HG03095 (cell line): ENCODE measurements at regions not wholly inside any gene's neighbourhood (a gene's known extent, or its start where the extent isn't known, plus 50 kb on each side); places are given as distances from the start of the nearest gene placed in this dataset.
"Not testable (repeated sequence)": the region's sequence is repeated elsewhere in the genome, so short reads cannot be mapped to it uniquely, and the experiment has no call there.

Experiments
- ATAC-seq: cut with Tn5 transposase; IDR thresholded peaks from one replicate; pipeline ENCODE4 v1.9.1; 2021; ENCODE audit warnings: moderate library complexity; ENCODE audit not compliant: unreplicated experiment

DNA sequence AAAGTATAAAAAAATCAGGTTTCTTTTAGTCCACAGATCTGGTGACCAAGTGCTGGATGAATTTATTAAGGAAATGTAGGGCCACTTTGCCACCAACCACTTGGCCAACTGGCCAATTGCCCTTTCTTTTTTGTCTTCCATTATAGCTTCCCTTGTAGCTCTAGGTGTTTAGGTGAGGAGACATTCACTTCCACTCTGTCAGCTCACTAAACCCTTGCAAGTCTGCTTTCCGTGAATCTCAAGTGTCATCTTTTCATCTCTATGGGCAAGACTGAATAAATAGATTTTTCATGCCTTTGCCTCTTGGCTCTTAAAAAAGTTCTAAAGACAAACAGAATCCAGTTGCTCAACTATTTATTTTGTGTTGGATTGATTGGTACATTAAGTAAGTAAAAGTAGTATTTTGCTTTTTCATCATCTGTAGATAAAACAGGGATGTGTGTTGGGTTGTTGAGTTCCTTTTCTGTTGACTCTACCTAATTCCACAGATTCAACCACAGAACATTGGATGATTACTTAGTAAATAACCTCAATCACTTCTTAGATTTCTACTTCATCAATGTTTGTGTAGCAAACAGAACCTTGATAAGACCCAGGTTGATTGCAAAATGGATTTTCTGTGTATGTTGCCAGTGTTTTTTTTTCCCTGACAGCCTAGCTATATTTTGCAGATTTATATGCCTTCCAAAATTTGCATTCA, 68.1 kb upstream of the GRXCR1 start:
- no peak for ATAC-seq

DNA sequence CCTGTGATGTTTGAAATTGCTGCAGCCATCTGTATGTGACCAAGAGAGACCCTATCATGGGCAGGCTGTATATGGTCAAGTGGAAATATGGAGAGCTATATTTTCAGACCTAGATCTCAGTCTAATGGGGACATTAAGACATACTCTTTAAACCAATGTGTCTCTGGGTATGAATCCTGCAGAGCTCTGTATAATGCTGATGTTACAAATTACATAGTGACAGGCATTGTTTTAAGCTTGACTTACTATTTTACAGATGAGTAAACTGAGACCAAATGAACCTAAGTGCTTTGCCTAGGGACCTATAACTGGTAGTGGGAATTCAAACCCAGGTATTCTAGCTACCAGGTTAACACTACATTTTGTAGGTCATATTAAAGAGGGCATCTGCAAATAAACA, 71.3 kb upstream of the GRXCR1 start:
- ATAC-seq, result no peak

DNA sequence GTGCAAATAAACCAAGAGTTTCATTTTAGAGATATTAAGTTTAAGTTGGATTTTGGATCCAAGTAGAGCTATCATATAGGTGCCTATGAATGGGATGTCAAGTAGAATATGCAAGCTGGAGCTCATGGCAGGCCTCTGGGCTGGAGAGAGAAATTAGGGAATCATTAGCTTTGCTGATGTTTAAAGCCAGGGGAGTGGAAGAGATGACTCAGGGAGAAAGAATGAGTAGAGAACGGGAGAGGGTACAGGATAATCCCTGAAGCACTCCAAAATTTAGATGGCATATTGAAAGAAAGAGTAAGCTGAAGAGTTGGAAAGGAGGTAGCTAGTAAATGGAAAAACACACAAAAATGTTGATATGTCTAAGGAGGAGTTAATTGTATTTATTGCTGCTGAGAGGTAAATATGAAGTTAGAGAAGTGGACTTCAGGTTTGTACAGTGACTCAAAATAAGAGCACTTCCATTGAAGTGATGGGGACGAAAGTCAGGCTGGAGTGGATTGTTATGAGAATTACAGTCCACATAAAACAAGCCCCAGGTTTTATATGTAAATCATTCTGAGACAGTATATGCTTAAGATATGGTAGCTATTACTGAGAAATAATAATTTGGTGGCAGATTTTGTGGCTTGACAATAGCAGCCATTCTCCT, 72.5 kb upstream of the GRXCR1 start:
- no peak for ATAC-seq

DNA sequence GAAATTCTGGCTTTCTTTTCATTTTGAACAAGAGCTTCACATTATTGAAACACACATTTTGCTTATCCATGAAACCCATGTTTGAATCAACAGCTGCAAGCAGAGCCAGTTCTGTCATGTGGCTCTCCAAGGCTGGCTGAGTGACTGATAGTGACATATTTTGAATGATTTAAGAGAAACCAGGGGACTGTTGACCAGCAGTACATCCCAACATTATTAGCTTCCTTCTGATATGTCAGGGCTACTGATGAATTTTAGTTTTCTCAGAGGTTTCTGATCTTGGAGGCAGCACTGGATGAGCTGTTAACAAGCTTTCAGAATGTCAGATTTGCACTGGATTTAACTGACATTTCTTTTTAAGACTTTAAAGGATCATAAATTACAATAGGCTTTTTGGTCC, 74.6 kb upstream of the GRXCR1 start:
- no peak for ATAC-seq

DNA sequence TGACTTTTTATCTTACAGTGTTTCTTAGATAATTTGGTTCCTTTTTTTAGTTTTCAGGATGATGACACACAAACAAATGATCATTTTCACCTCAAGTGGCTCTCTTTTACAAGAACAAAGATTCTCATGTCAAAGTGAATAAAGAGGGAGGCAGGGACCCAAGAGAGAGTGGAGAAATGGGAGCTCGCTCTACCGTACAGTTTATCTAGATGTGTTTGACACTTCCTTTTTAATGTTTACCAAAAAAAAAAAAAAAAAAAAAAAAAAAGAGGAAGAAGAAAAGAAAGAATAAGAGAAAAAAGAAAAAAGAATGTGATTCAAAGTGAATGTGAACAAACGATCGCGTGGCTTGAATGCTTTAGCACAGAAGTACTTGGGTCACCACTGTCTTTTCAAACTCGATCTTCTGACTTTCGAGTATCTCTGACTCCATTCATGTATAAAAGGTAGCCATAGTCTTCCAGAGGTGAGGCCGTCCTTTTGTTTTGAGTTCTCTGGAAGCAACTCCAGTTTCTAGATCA, 75.6 kb upstream of the GRXCR1 start:
- no peak for ATAC-seq

DNA sequence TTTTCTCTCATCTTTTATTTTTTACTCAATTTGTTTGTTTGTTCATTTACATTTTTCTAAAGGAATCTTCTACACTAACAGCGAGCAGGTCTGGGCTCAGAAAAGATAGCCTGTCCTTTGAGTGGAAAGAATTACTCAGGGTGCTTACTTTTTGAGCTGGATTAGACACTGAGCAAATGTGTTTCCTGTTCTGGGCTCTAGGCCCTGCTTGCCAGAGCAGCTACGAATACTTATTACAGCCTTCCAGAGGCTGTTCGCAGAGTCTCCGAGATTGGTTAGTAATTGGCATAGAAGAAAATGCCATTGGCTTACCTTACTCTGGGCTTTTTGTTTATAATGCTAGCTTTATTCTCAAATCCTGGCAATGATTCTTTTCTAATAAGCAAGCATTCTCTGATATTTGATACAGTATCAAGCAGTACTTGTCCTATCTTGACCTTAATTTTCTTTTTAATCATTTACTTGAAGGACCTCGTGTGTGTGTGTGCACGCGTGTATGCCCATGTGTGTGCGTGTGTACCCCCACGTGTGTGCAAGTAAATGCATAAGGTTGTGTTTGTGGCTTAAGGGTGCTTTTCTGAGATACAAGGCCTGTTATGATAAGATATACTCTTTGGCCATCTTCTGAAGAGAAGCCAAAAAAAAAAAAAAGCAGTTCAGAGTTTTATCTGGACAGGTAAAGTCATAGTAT, 76.2 kb upstream of the GRXCR1 start:
- ATAC-seq, result no peak

DNA sequence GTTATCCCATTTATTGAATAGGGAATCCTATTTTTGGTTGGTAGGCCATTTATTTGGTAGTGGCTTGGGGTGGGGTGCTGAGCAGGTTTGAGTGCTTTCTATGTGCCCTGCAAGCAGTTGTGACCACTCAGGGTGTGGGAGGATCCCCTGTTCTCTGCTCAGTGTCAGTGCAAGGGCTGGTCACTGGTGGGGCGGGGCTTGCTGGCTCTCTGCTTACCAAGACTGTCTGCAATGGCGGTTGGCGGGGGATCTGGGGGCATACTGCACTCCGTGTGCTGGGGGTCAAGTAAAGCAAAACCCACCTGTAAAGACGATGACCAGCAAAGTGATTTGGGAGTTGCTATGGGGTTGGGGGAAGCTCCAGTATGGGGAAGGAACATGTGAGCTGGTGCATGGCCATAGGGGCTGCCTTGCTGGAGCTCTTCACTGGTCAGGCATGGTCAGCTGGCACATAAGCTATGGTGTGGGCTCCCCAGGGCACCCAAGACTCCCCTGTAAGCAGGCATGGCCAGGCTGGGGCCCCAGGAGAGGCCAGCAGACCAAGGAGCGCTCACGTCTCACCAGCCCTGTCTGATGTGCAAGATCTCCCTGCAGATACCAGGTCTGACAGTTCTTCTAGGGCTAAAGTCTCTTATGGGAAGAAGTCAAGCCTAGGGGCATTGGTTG, 83.0 kb upstream of the GRXCR1 start:
- no peak for ATAC-seq

DNA sequence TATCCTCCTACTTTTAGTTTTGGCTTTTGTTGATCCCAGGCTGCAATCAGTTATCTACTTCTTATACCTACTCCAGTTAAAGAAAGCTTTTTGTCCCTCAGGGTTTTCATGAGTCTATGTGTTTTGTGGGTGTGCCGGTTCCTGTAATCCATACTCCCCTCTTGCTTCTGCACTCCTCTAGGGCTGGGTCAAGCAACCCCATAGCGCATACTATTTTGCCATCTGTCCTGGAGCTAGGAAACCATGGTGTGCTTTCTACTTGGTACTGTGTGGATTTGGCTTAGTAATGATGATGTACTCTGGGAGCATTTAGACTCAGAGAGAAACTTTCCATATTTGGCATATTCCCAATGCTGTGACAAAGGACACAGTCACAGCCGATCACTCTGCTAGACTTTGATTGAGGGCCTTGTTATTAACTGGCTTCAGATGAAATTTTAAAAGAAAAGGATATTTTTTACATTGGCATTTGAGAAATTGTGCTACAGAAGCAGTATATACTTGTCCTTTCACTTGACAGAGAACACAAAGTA, 86.1 kb upstream of the GRXCR1 start:
- ATAC-seq, result no peak

DNA sequence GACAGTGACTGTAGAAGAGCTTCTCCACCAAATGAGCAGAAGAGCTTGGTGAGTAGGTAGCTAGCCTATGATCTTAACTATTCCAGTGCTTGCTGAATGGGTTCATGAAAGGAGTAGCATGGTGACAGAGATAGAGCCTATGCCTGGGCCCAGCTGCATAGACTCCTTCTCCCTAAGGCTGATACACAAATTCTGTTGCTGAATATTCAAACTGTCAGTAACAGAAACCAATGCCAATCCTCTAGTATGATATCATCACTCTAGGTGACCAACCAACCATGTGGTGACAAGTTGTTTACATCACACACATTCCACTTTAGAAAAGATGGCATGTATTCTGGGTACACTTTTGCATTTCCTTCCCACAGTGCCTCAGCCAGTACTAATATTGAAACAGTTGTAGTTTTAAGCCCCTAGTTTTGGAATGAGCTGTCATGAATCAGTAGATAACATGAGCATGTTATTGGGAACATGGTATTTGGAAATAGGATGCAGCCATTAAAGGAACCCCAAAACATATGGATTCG, 103.4 kb upstream of the GRXCR1 start:
- ATAC-seq, result no peak

DNA sequence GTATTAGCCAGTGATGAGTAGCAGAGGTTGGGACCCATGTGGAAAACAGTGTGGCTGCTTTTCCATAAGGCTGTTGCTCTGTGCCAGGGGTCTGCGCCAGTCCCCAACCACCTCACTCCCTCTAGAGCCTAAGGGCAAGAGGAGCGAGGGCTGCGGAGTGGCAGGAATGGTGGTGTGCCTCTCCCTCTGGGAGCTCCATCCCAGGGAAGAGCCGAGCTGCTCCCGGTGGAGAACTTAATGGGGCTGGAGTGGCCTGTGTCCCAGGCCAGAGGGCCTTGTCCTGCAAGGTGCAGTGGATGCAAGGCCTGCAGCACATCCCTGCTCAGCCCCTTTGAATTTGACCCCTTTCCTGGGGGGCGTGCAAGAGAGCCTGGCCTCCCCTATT, 105.4 kb upstream of the GRXCR1 start:
- no peak for ATAC-seq

DNA sequence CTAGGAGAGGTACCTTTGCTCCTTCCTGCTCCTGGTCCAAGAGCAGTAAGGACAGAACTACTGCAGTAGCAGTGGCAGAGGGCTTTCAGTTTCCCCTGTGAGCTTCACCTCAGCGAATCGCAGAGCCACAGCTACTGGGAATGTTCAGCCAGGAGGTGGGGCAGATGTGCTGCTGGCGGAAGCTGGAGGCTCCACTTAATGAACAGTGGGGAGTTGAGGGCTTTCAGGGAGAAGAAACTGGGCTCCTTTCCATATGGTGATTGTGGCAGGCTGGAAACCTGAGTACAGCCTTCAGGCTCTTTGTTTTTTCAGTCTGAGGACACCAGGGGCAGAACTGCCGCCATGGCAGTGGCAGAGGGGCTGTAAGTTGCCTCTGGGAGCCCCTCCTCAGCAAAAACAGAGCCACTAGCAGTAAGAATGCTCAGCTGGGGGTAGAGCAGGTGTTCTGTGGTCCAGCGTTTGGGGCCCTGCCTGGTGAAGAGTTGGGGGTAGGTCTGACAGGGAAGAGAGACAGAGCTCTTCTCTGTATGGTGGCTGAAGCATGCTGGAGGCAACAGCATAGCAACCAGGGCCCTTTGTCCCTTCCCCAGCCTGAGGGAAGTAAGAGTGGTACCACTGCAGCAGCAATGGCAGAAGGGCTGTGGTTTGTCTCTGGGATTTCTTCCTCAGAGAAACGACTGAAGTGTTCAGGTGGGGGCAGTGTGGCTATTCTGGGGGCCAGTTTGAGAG, 106.0 kb upstream of the GRXCR1 start:
- ATAC-seq, result no peak

DNA sequence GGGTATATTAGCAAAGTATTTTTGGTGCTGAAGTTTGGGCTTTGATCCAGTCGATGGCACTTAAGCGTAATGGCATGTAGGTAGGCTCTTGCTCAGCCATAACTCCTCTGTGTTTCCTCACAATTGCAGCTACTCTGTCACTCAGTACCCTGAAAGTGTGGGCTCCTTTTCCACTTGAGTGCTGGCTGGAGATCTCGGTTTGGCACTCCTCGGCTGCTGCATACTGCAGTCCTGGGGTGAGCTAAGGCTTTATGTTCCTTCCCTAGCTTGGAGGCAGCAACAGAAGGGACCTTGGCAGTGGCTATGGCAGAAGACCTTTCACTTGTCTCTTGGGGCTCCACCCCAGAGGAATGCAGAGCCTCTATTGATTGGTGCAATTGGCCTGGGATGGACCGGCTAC, 106.7 kb upstream of the GRXCR1 start:
- ATAC-seq, result no peak

DNA sequence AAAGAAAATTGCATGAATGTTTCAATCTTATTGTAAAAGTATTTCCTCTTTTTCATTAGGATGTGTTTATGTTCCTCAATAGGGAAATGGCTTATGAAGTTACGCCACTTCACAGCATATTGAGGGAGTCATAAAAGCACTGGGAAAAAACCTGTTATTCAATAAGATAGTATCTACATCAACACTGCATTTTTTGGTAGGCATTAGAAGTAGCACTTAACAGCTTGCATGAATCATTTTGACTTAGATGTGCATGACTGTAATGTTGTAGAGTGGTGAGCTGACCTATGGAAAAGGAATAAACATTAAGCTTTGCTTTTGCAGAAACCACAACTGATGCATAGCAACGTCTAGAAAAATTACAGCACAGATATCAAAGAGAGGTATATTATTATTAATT, 111.2 kb upstream of the GRXCR1 start:
- ATAC-seq, result no peak

DNA sequence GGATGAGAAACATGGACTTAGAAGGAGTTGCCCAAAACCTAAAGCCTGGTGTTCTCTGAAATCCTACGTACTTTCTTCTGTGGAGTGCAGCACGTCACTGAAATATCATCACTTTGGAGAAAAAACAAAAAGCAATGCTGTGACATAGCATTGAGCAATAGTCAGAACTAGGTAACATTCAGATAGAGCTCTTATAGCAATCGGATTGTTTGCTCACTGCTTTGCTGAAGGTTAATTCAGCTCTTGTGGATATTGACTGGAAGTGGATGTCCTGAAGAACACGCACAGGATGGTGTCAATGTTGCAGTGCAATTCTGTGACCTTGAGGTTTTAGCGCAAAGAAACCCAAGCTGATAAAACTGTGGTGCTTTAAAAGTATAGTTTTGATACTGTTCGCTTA, 114.2 kb upstream of the GRXCR1 start:
- no peak for ATAC-seq

DNA sequence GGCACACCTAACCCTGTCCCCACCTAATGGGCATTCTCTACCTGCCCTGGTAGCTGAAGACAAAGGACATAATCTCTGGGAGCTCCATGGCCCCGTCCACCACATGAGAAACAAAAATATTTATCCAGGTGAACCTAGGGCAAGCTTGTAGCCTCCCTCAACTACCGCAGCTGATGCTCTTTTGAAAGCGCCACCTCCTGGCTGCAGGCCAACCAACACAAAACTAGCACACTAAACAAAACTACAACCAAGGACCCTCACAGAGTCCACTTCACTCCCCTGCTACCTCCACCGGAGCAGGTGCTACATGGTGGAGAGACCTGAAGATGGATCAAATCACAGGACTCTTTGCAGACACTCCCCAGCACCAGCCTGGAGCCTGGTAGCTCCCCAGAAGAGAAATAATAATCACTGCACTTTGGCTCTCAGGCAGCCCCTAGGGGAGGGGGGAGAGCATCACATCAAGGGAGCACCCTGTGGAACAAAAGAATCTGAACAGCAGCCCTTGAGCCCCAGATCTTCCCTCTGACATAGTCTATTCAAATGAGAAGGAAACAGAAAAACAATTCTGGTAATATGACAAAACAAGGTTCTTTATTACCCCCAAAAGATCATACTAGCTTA, 111.3 kb upstream of the ATP8A1 start:
- no peak for ATAC-seq

DNA sequence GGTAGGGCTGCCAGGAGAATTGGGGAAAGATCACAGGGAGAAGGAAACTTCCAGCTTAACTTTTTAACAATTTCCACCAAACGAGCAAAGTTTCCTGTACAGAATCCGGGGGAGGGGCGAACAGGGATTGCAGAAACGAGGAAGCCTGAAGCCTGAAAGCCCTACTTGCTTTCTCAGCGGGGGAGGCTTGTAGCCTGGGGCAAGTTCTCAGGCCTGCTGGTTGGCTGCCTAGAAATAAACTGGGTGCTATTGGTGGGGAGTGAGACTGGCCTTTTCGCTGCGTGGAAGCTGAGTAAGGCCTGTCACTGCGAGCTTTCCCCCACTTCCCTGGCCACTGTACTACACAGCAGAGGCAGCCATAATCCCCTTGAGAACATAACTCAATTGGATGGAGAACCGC, 110.8 kb upstream of the ATP8A1 start:
- ATAC-seq, result no peak

DNA sequence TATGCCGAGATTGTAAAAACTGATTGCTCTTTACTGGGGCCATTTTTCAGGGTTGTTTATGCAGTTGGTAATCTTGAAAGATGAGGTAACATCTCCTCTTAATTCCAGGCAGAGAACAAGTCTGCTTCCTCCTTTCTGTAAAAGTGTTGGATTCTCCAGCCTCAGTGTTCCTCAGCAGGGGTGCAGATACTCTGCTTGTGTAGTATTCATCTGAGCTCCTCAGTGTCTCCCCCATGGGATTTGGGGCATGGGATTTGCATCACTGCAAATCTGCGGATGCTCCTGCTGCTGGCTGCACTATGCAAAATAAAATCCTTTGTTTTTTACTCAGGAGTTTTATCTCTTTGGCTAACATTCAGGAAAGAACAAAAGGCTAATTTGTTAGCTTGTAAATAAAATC, 104.9 kb upstream of the ATP8A1 start:
- no peak for ATAC-seq

DNA sequence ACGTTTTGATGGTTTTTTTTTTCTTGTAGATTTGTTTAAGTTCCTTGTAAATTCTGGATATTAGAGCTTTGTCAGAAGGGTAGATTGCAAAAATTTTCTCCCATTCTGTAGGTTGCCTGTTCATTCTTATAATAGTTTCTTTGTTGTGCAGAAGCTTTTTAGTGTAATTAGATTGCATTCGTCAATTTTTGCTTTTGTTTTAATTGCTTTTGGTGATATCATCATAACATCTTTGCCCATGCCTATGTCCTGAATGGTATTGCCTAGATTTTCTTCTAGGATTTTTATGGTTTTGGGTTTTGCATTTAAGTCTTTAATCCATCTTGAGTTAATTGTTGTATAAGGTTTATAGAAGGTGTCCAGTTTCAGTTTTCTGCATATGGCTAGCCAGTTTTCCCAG, 98.1 kb upstream of the ATP8A1 start:
- not testable (repeated sequence) for ATAC-seq

DNA sequence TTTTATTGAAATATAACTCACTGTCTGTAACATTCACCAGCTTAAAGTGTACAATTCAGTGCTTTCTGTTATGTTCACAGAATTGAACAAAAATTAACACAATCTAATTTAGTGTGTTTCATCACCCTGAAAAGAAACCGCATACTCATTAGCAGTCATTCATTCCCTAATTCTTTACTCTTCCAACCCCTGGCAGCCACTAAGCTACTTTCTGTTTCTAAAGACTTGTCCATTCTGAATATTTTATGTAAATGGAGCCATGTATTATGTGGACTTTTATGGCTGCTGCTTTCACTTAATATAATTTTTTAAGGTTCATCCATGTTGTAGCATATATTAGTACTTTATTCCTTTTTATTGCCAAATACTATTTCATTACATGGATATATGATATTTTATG, 94.7 kb upstream of the ATP8A1 start:
- no peak for ATAC-seq

DNA sequence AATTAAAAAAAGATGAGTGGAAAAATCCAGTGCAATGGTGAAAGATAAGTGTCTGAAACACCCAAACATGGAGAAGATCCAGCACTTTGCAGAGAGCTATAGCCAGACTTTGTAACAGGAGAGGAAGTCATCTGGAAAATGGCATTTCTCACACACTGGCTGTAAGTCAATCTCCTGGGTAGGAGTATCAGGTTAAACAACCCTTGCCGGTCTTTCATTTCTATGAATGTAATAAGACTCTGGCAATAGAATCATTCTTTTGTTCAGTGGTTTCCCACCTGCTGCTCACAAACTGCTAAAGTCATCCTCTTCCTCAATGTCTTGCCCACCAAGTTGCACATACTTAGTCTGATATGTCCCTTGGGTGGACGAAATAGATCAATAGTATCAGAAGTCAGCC, 94.0 kb upstream of the ATP8A1 start:
- ATAC-seq, result no peak
